OCI-LY3 (cell line): ENCODE measurements at regions not wholly inside any gene's neighbourhood (a gene's known extent, or its start where the extent isn't known, plus 50 kb on each side); places are given as distances from the start of the nearest gene placed in this dataset.

Experiments used
- EZH2phosphoT487 ChIP-seq: fragments of 200-600 bp; shearing (Covaris generic); IDR thresholded peaks from 2 replicates; pipeline ENCODE4 v1.6.1; 2018; ENCODE audit warnings: antibody characterized with exemption, mixed run types, low read depth
- TF ChIP-seq, protein P1 (sequence below): fragments of 200-600, 300-600 bp; sonication (generic); IDR thresholded peaks from 2 replicates; pipeline ENCODE4 v1.5.1; 2014; ENCODE audit warnings: antibody characterized with exemption, low read length, low read depth

DNA sequence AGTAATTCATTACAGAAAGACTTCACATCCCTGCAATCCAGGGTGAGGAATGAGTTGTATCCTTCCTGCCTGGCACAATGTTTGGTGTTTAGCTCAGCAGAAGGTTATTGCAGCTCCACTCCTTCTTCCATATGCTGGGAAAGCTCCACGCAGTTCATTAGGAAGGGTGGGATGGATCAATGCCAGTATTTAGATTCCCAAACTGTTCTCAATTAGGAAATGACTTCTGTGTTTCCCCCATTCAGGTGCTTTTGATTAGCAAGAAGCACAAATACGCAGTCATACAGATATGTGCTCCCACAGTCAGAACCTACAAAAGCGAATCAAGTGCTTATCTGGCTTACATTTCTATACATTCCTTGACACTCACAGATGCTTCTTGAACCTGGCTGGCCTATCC lies 340.6 kb downstream of the NYAP2 start:
- TF ChIP-seq, protein P1, sequence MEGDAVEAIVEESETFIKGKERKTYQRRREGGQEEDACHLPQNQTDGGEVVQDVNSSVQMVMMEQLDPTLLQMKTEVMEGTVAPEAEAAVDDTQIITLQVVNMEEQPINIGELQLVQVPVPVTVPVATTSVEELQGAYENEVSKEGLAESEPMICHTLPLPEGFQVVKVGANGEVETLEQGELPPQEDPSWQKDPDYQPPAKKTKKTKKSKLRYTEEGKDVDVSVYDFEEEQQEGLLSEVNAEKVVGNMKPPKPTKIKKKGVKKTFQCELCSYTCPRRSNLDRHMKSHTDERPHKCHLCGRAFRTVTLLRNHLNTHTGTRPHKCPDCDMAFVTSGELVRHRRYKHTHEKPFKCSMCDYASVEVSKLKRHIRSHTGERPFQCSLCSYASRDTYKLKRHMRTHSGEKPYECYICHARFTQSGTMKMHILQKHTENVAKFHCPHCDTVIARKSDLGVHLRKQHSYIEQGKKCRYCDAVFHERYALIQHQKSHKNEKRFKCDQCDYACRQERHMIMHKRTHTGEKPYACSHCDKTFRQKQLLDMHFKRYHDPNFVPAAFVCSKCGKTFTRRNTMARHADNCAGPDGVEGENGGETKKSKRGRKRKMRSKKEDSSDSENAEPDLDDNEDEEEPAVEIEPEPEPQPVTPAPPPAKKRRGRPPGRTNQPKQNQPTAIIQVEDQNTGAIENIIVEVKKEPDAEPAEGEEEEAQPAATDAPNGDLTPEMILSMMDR: no peak
- TF ChIP-seq EZH2phosphoT487: no peak
